NT2/D1 (cell line): ENCODE measurements at regions not wholly inside any gene's neighbourhood (a gene's known extent, or its start where the extent isn't known, plus 50 kb on each side); places are given as distances from the start of the nearest gene placed in this dataset.

ENCODE experiments used
- SUZ12 ChIP-seq: IDR thresholded peaks from 2 replicates; pipeline ENCODE4 v1.6.1; 2011; ENCODE audit not compliant: insufficient read length, insufficient read depth; ENCODE audit errors: extremely low read depth
- YY1 ChIP-seq: IDR thresholded peaks from 2 replicates; pipeline ENCODE4 v1.6.1; 2011; ENCODE audit not compliant: insufficient read length, insufficient read depth

- TF ChIP-seq YY1 (no peak), SUZ12 (no peak)
Observed at GRCh38 chr13:22061371-22061805, 390.5 kb downstream of the FGF9 start.
